Heart right ventricle (tissue), 16 donors: ENCODE measurements at regions not wholly inside any gene's neighbourhood (a gene's known extent, or its start where the extent isn't known, plus 50 kb on each side); places are given as distances from the start of the nearest gene placed in this dataset.
A peak's percentile ranks its signal among the peaks of the same experiment; 100 is the strongest.

Experiments
- ATAC-seq, 8 donors: fragments of 200-7000 bp; cut with Tn5 transposase; one replicate each; pipeline ENCODE4 v1.9.1; 2020; ENCODE audit warnings: mild to moderate bottlenecking in 8 of 8, moderate library complexity in 8 of 8, moderate number of reproducible peaks in 1 of 8
- DNase-seq, 2 donors: peaks; one replicate each; pipeline ENCODE4 v3.0.0-alpha.2; 2020
- H3K27ac ChIP-seq, 10 donors: fragments of 200-600 bp; sonication (generic) in 2 of 10; one replicate each; pipeline versions ENCODE4 v1.5.0 to v1.8.0; 2020 to 2022; ENCODE audit warnings: mild to moderate bottlenecking in 3 of 10
- H3K27me3 ChIP-seq, 7 donors: fragments of 200-600 bp; one replicate each; pipeline ENCODE4 v1.8.0; 2021 to 2022; ENCODE audit warnings: mild to moderate bottlenecking in 2 of 7
- H3K36me3 ChIP-seq, 9 donors: fragments of 200-600 bp; sonication (generic) in 1 of 9; one replicate each; pipeline versions ENCODE4 v1.5.0 to v1.8.0; 2020 to 2022; ENCODE audit warnings: mild to moderate bottlenecking in 2 of 9
- H3K4me1 ChIP-seq, 9 donors: fragments of 200-600 bp; sonication (generic) in 1 of 9; one replicate each; pipeline versions ENCODE4 v1.5.0 to v1.8.0; 2020 to 2022; ENCODE audit warnings: mild to moderate bottlenecking in 4 of 9
- H3K4me3 ChIP-seq, 10 donors: fragments of 200-600 bp; sonication (generic) in 2 of 10; one replicate each; pipeline versions ENCODE4 v1.5.0 to v1.8.0; 2020 to 2022; ENCODE audit warnings: mild to moderate bottlenecking in 7 of 10, moderate library complexity in 2 of 10
- H3K9me3 ChIP-seq, 11 donors: fragments of 200-600 bp in 10 of 11; sonication (generic) in 2 of 11; one replicate each; pipeline versions ENCODE4 v1.5.0 to v1.8.0; 2013 to 2022; ENCODE audit warnings: mild to moderate bottlenecking in 2 of 11, control low read depth in 1 of 11, moderate library complexity in 1 of 11
- CTCF ChIP-seq, 9 donors: fragments of 200-600 bp; sonication (generic) in 2 of 9; IDR thresholded peaks; one replicate each; pipeline versions ENCODE4 v1.5.0 to v1.8.0; 2021 to 2022; ENCODE audit warnings: antibody characterized with exemption in 9 of 9, mild to moderate bottlenecking in 5 of 9, moderate library complexity in 1 of 9
- WGBS, 2 donors: extraction: QIAGEN DNeasy Blood & Tissue Kit; methylation state at CpG; one replicate each; pipeline ENCODE4 v1.1.7; 2013; ENCODE audit warnings: inconsistent platforms in 1 of 2; 5-methylcytosine and 5-hydroxymethylcytosine counted together
- intact Hi-C, 10 donors: fragments of 100-400 bp; cut with DNase I; formaldehyde crosslinking; loops; one replicate each; pipeline versions ENCODE4 v1.11.1 to v1.14.2; 2022
- donor health status: Arrhythmogenic right ventricular cardiomyopathy.
- donor health status: ischemic (EF 13 %, LVEDD 7.1; RV severe dilation, severe dysfunction).
- donor health status: healthy with polysubstance abuse.
- donor health status: DM: no; HTN: yes; CAD: no.
- donor health status: DM: no; HTN: no; CAD: no.
- donor health status: ischemic (EF 25% LVEDD 6.9; RV normal size, moderate dysfunction).
- donor health status: ischemic (EF 25% LVEDD 5.7; RV mildly dilated, moderate dysfunction).
- donor health status: healthy.
- donor health status: DM: yes; HTN: yes; CAD: no.
- donor health status: Ischemic cardiomyopathy.
- donor health status: ischemic (EF 35%, LVEDD 5.7; RV mildly dilated, moderate dysfunction).
- donor health status: nonischemic (EF 11% LVEDD 7.7; RV severe dilation, severe dysfunction).
- donor health status: DM: yes; HTN: yes; CAD: no.
- donor health status: PGD.
- donor health status: ischemic (EF 29% LVEDD 5.4; RV normal size, mild dysfunction).
- donor health status: nonischemic (EF 23%, LVEDD 6.1; RV moderate dilation, normal function).

GRCh38 chr6:164129218-164129617 is 714.7 kb downstream of the QKI start:
- peaks cover 0 to 7% (median 0%) of the 10 kb centered on the region in 9 donors for H3K4me1 ChIP-seq
- 63 to 65% methylated on average over 5 of the region's 5 CpGs for WGBS, 2 donors
- TF ChIP-seq CTCF (IDR thresholded peaks at IDR 0.05), result no peak
- no peak for DNase-seq
- no peak for ATAC-seq
- no peaks in the 10 kb centered on the region for H3K9me3 ChIP-seq
- H3K27me3 ChIP-seq, result no peaks in the 10 kb centered on the region
- intact Hi-C loops, result no loop called here
- H3K27ac ChIP-seq, result no peak overlapping the region
- H3K4me3 ChIP-seq, result no peak overlapping the region
- H3K36me3 ChIP-seq, result no peaks in the 10 kb centered on the region

- intact Hi-C loops, result no loop called here
- Histone ChIP-seq H3K27me3 (no peaks in the 10 kb centered on the region), H3K36me3 (no peaks in the 10 kb centered on the region), H3K4me1 (peaks cover 0 to 7% (median 0%) of the 10 kb centered on the region in 9 donors), H3K4me3 (no peak overlapping the region), H3K27ac (no peak overlapping the region), H3K9me3 (no peaks in the 10 kb centered on the region)
- DNase-seq, result no peak
- WGBS, 2 donors, result 91 to 92% methylated on average over 2 of the region's 2 CpGs
- ATAC-seq, result no peak
- no peak for TF ChIP-seq CTCF (IDR thresholded peaks at IDR 0.05)
Measured at GRCh38 chr6:164128101-164128500, 713.6 kb downstream of the QKI start.

GRCh38 chr6:164124986-164125385 is 710.5 kb downstream of the QKI start:
- Histone ChIP-seq H3K9me3 (no peaks in the 10 kb centered on the region), H3K4me1 (peaks cover 0 to 2% (median 0%) of the 10 kb centered on the region in 9 donors), H3K27ac (no peak overlapping the region), H3K27me3 (no peaks in the 10 kb centered on the region), H3K36me3 (no peaks in the 10 kb centered on the region), H3K4me3 (no peak overlapping the region)
- no peak for TF ChIP-seq CTCF (IDR thresholded peaks at IDR 0.05)
- intact Hi-C loops, result no loop called here
- 76% methylated on average over 5 of the region's 5 CpGs for WGBS, 2 donors
- ATAC-seq (no peak), DNase-seq (no peak)

- Histone ChIP-seq H3K36me3 (no peaks in the 10 kb centered on the region), H3K27ac (no peak overlapping the region), H3K27me3 (no peaks in the 10 kb centered on the region), H3K4me1 (no peaks in the 10 kb centered on the region), H3K4me3 (no peak overlapping the region), H3K9me3 (no peaks in the 10 kb centered on the region)
- DNase-seq (no peak), ATAC-seq (no peak)
- WGBS, 2 donors, result 95 to 100% methylated on average over 5 of the region's 5 CpGs
- no peak for TF ChIP-seq CTCF (IDR thresholded peaks at IDR 0.05)
- intact Hi-C loops, result no loop called here
Measured at GRCh38 chr6:164124473-164124872, 710.0 kb downstream of the QKI start.

- Histone ChIP-seq H3K27me3 (no peaks in the 10 kb centered on the region), H3K4me1 (no peaks in the 10 kb centered on the region), H3K9me3 (no peaks in the 10 kb centered on the region), H3K36me3 (no peaks in the 10 kb centered on the region), H3K4me3 (no peak overlapping the region), H3K27ac (no peak overlapping the region)
- ATAC-seq, result peak in 1 of 8 donors; percentile 55
- whole genome bisulfite sequencing, 2 donors, result 88 to 95% methylated on average over 11 of the region's 11 CpGs
- intact Hi-C loops, result no loop called here
- DNase-seq, result no peak
- TF ChIP-seq CTCF (IDR thresholded peaks at IDR 0.05), result no peak
Measured at GRCh38 chr6:164122109-164122508, 707.6 kb downstream of the QKI start.
